Choroid plexus epithelial cell (primary cell): ENCODE measurements at regions not wholly inside any gene's neighbourhood (a gene's known extent, or its start where the extent isn't known, plus 50 kb on each side); places are given as distances from the start of the nearest gene placed in this dataset.

Source experiments
- DNase-seq: peaks from one replicate; pipeline ENCODE4 v3.0.0-alpha.2; 2010; ENCODE audit warnings: low read depth
- H3K4me3 ChIP-seq: 2 replicates; pipeline ENCODE4 v1.5.1; 2011; ENCODE audit warnings: low read depth, mild to moderate bottlenecking, control low read depth, low read length, moderate library complexity
- CTCF ChIP-seq: conservative IDR thresholded peaks from 2 replicates; pipeline ENCODE4 v1.5.1; 2011; ENCODE audit warnings: low read depth, mild to moderate bottlenecking, control low read depth, inconsistent platforms, low read length, moderate library complexity

DNA sequence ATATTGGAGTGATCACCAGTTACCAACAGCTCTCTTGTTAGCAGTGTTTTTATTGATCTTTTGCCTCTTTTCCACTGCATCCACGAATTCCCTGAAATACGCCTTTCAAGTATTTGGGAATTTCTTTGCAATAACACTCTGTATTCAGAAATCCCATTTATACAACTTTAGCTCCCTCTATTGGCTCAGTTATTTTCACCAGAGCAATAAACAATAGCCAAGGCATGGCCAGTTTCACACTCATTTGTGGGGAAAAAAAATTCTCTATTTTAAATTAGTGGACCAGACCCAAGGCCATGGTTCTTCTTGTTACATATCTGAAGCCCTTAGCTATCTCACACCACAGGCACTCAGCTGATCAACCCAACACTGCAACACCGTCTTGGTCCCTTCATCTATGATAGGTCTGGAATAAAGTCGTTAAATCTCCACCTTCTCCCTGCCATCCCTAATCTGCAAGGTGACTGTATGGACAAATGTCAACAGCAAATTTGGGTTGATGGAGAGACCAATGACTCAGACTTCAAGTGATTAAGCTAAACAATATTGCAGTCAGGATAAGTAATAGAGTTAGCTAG, 92.4 kb upstream of the TMEM260 start:
- TF ChIP-seq CTCF: peak; percentile 61
- no peak overlapping the region for H3K4me3 ChIP-seq
- peak; percentile 55 for DNase-seq

GRCh38 chr14:56487761-56488160, 91.8 kb upstream of the TMEM260 start:
- peak; percentile 68 for DNase-seq
- no peak for TF ChIP-seq CTCF
- no peak overlapping the region for H3K4me3 ChIP-seq

- no peak for TF ChIP-seq CTCF
- no peak overlapping the region for H3K4me3 ChIP-seq
- no peak for DNase-seq
These were observed 91.3 kb upstream of the TMEM260 start for GRCh38 chr14:56488306-56488705.

GRCh38 chr14:56490379-56490778, 89.2 kb upstream of the TMEM260 start:
- no peak overlapping the region for H3K4me3 ChIP-seq
- TF ChIP-seq CTCF: peak; percentile 57
- DNase-seq: peak; percentile 66

DNA sequence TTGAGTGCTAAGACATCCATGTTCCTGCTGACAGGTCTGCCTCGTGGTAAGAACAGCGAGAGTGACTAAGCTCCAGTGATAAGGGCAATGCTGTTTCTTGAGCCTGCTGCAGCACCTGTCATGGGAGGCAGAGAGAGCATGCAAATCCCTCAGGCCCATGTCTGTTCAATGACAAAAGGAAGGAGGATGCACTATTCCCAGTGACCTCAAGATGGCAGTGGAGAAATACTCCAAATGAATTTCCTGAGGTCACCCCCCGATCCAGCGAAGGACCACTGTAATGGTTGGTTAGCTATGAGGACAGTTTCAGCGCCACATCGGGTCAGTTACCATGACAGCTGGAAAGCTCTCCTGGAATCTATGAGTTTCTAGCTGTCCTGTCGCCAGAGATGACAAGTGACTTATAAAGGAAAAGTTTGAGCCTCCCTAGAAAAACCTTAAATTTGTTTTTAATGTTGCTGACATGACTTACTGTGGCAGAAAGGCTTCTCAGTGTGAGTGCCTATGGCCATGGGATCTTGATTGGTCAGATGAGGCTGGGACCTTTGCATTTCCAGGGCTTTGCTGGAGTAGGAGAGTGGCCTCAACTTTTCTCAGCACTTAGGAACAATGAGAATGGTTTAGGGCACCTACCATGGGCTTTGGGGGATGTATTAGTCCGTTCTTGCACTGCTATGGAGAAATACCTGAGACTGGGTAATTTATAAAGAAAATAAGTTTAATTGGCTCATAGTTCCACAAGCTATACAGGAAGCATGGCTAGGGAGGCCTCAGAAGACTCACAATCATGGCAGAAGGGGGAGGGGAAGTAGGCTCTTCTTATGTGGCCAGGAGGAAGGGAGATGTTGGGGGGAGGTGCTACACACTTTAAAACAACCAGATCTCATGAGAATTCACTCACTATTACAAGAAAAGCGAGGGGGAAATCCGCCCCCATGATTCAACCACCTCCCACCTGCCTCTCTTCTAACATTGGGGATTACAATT, 88.0 kb upstream of the TMEM260 start:
- H3K4me3 ChIP-seq: no peak overlapping the region
- TF ChIP-seq CTCF: peak; percentile 84
- peak; percentile 69 for DNase-seq

- no peak overlapping the region for H3K4me3 ChIP-seq
- no peak for DNase-seq
- TF ChIP-seq CTCF: no peak
These were observed 85.4 kb upstream of the TMEM260 start for GRCh38 chr14:56494167-56494566.
